H4 (cell line): ENCODE measurements at regions not wholly inside any gene's neighbourhood (a gene's known extent, or its start where the extent isn't known, plus 50 kb on each side); places are given as distances from the start of the nearest gene placed in this dataset.
"Not testable (repeated sequence)": the region's sequence is repeated elsewhere in the genome, so short reads cannot be mapped to it uniquely, and the experiment has no call there.

Source experiments
- DNase-seq: peaks from one replicate; pipeline ENCODE4 v3.0.0-alpha.2; 2015; ENCODE audit warnings: low spot score

DNA sequence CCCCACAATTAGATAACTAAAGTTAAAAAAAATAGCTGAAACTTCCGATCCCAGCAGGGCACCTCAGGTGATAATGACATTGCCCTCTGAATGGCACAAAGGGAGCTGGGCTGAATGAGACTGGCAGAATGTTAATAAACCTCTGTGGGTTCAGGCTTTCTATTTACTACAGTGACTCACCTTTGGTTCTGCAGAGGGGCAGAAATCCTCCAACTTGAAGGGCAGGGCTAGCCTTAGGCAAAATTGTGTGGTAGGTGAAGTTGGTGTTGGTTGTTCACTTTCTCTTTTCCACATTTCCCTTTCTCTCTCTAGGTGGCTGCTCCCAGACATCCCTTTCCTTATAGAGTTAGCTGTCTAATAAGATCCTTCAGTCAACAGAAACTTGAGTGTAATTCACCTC is 625.2 kb downstream of the EPM2A start:
- DNase-seq: peak; percentile 2

DNA sequence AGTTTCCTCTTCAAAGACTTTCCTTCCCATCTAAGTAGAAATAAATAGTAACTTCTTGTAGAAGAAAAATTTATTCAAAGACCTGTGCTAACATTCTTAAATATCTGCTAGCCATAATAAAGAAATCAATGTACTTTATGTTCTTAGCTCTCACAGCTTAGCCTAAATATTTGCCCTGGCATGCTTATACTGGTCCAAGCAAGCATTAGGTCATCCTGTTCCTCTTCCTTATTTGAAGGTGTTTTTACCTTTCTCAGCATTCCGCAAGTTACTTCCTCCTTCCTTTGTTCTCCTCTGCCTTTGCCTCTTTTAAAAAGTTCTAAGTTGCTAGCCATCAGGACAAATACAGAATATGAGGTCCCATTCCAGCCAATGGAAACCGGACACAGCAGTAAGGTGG is 623.9 kb downstream of the EPM2A start:
- DNase-seq: not testable (repeated sequence)

DNA sequence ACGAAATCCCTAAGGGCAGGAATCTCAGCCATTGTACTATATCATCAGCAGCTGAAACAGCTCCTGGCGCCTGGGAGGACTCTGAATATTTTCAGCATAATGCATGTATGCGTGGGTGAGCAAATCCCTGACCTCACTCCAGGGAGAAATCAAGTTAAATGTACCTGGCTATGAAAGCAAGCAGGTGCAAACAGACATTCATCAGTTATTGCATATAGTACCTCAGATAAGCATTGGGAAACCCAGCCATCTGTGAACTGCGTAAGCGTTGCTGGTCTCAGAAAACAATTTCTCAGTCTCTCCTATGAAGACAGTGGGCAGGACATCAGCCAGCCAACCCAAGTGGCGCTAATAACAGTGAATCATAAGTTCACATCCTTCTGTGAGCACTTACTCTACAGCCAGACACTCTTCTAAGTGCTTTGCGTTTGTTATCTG is 622.6 kb downstream of the EPM2A start:
- DNase-seq: no peak

DNA sequence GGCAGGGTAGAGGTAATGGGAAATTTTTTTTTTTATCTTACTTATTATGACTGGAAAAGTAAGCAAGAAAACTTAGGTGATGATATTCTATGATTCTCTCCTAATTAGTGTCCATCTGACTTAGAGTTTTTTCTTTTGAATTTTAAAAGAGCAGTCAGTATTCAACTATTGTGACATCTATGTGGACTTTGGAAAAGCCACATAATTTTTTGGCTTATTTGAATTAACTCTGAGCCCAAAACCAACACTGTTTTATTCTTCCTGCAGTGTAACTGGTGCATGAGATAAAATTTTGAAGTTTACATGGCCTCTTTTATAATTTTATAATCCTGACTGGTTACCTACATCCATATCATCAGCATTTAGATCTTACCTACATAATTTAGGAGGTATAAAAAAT is 619.7 kb downstream of the EPM2A start:
- DNase-seq: no peak

DNA sequence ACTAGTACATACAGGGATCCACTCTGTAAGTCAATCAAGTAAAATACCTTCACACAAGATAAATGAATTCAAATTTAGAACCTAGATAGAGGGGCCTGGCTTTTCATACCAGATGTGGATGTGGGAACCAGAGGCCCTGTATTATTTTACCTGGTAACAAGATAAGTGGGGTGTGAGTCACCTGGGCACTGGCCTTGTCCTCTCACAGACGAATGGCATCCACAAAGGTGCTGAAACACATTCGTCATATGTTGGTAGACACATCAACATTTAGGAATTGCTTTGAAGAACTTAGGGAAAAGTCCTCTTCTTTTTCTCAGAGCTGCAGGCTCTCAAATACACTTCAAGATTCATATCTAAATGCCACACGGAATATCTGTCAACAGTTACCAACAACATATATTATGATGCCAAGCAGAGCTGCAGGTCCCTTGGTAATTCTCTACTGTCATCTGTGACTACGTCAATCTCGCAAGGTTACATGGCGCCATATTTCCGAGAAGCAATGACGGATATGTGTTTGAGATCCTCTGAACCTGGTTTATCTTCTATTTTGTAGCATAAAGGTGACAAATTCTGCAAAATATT is 618.6 kb downstream of the EPM2A start:
- no peak for DNase-seq

DNA sequence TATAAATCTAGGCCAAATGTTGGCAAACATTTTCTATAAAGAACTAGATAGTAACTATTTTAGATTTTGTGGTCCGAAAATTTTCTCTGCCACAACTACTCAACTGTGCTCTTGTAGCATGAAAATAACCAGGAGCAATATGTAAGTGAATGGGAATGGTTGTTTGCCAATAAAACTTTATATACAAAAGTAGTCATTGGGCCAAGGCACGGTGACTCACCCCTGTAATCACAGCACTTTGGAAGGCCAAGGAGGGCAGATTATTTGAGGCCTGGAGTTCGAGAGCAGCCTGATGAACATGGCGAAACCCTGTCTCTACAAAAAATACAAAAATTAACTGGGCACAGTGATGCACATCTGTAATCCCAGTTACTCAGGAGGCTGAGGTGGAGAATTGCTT is 617.1 kb downstream of the EPM2A start:
- no peak for DNase-seq

DNA sequence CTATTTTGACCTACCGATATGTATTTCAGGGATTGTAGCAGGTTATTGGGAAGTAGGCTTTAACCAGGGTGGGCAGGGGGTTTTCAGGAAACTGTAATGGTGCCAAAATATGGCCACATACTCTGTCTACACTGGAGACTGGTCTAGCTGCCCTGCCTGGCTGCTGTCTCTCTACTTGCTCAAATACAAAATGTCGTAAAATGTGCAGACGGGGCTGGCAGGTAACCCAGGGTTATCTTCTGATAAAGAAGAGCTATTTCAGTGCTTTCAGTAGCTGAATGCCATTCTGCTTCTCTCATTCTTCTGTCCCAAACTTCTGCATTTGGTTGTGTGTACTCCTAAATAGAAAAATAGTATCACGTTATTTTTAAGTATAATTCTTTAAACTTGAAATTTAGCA is 616.2 kb downstream of the EPM2A start:
- no peak for DNase-seq

DNA sequence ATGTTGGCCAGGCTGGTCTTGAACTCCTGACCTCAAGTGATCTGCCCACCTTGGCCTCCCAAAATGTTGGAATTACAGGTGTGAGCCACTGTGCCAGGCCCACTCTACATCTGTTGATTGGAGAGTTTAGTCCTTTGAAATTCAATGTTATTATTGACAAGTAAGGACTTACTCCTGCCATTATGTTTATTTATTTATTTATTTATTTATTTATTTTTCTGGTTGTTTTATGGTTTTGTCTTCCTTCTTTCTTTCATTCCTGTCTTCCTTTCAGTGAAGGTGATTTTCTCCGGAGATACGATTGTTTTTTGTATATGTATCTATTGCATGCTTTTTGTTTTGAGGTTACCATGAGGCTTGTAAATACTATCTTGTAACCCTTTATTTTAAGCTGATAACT is 602.6 kb downstream of the EPM2A start:
- DNase-seq: no peak

DNA sequence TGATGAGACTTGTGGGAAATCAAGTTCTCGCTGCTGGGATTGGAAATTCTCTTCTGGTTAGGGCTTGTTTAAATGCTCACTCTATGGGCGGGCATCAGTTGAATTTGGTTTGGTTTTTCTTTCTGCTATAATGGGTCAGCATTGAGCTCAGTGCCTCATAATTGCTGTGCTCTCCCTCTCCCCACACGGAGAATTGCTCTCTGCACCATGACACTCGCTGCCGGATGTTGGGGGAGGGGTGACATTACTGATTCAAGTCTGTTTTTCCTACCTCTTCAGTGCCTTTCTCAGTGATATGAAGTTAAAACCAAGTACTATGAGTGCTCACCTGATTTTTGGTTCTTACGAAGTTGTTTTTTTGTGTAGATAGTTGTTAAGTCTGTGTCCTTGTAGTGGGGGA is 599.6 kb downstream of the EPM2A start:
- DNase-seq: no peak

DNA sequence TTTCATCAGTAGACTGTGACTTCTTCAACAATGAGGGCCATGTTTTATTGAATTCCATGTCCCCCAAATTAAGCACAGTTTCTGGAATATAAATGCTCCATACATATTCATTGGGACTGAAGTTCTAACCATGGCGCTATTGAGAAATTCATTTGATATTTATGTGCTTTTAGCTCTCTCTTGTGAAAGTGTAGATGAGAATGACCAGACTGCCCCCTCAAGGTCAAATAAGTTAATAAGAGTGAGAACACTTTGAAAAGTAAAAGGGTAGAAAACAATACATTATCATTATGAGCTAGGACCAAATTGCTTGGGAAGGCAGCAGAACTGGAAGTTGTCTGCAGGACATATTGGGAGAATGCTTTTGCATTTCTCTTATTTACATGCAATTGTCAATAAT is 597.9 kb downstream of the EPM2A start:
- no peak for DNase-seq

DNA sequence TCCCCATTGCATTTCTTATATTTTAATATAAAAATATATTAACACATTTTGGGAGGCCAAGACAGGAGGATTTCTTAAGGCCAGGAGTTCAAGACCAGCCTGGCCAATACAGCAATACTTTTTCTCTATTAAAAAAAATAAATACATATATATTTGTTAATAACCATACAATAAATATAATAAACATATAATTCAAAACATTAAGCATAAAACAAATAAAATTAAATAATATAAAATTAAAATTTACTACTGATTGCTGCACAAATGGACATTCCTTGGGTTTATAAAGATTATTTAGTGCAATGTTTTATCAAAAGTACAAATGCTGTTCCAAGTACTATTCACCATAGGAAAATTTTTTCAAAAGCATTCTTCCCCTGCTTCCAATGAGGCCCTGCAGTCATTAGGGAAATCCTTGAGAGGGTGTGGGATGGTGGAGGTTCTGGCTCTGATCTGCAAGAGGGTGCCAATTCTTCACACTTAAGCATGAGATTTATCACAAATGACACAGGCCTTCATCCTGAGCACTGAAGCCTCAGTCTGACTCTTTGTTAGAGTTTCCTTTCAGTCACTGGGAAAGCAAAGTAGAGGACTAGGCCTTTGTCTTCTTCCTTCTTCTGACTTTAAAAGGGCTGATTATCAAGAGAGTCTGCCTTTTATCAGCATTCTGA is 596.7 kb downstream of the EPM2A start:
- DNase-seq: no peak

DNA sequence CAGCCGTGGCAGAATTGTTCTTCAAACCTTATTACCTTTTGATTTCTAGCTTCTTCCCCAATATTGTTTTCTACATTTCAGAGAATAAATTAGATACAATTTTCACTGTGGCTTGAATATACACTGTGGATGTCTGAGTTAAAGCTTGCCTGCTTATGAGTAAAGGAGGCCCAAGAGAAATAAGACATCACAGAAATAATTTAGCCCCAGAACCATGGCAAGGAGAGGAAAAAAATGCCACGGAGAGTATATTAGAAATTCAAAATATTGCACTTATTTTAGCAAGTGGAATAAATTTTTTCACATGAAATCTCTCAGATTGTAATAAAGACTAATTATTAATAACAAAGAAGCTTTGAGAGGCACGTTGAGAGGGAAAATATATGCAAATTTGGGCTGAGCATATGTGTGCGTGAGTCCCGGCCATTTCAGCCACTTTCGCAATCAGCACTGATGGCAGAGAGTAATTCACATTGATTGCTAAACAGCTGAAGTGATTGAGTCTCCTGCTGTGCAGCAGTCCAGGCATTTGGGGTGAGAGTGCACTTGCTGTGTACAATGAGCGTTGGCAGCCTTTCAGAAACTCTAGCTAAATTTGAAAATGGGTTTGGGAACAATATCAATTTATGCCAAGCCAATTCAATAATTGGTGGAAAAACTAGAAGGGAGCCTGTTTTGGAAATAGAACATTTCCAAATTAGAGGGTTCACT is 596.0 kb downstream of the EPM2A start:
- no peak for DNase-seq

DNA sequence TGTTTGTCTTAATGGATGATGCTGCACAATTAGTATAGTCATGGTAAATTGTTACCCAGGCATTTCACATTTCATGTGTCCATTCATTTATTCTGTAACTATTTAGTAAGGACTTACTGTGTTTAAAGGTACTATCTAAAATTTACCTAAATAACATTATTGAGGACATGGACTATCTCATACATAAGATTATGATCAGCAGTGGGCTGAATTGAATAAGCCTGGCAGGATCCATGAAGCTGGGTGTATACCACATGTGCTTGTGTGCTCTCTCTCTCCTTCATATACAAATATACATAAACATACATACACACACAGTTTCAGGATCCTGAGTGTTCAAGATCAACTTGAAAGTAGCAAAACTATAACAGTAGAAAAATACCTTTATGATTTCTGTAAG is 595.4 kb downstream of the EPM2A start:
- no peak for DNase-seq

DNA sequence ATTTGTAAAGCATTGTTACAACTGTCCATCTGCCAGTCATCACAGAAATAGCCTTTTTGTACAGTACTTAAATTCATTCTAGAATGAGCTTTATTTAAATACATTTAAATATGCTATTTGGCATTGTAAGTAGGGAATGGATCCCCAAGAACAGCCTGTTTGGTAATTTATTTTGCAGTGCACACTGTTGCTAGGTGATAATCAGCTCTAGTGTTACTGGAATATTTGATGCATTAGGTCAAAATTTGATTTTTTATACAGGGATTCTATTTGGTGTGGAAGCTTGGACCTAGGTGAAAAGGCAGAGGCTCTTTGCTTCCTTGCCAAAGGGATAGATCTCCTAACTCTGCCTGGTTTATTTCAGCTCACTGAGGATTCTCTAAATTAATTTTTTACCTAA is 593.7 kb downstream of the EPM2A start:
- no peak for DNase-seq

DNA sequence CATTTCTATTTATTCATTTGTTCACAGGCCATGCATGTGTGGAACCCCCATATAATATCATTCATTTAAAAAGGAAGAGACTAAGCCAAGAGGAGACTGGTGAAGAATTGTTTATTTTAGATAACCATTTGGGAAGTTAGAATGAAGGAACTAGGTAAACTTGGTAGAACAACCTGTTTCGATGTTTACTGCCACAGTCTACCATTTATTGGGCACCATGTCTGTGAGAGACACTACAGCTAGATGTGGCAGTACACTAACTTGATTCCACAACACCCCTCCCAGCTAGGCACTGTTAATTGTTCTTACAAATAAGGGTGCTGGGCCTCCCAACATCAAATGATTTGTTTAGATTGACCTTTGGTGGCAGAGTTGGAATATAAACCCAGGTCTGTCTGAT is 592.4 kb downstream of the EPM2A start:
- no peak for DNase-seq

DNA sequence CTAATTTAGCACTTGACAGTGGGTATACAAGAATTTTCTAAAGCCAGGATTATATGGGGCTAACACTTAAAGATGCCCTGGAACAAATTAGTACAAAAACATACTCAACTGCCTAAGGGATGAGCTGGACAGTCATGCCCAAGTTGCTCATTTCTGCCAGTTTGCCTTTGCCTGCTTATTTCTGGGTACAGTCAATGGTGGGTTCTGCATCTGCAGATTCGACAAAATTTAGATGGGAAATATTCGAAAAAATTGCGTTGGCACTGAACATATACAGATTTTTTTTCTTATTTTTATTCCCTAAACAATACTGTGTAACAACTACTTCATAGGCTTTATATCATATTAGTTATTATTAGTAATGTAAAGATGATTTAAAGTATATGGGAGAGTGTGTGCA is 591.9 kb downstream of the EPM2A start:
- DNase-seq: no peak

DNA sequence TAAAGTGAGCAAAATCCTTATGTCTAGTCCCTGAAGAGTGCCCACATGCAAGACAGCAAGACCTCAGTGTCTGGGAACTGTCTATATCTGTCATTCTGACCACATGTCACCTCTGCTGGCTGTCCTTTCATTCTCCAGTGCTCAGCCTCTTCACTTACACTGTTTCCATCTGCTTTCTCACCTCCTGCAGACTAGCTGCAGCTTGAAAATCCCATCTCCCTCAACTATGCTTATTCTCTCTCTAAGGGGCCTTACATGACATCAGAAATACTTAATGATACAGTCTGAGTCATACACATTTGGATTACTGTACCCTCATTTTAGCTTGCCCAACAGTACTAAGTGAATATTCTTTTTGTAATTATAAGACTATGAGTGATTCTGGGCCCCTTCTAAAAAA is 587.8 kb downstream of the EPM2A start:
- no peak for DNase-seq

DNA sequence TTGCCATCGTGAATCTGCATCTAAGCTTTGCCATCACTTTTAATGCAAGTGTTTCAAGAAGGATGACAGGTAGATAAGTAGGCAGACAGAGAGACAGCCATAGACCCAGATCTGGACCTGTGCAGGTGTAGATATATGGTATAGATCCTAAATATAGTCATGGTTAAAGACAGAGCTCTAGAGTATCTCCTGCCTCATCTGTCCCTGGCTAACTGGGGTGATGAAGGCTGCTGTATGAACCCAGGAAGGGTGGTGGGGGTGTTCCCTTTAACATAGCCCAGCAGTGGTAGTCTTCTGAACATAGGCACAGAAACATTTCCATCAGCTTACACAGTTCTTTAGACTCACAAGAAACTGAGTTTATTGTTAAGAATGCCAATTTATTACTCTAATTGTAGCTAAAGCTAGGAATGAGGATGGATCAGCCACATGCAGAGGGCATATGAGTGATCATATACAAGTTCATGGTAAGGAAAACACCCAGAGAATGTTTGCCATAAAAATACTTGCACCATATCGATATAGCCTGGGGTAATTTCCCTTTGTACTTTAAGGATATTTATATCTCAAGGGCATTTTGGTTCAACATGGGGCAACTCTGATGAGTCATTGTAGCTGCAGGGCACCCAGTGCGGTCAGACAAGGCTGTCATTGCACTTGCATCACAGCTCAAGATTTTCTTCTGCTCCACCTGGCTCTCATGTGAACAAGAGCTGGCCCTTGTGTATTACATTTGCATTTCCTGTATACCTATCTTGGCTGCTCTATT is 587.2 kb downstream of the EPM2A start:
- DNase-seq: peak; percentile 75

DNA sequence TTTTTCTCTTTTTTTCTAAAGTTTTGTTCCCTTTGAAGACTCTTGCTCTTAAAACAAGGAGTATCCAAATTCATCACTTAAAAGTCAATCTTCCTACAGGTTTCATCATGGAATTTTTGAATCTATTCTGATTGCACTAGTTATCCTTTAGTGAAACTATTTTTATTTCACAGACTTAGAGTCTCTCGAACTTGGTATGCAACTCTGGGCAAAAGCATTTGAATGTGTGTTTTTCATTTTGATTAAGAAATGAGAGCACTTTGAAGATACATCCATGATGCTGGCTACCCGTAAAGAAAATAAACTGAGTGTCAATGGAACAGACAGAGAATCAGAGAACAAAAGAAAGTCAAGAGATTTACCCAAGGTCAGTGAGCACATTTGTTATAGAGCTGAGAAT is 586.5 kb downstream of the EPM2A start:
- no peak for DNase-seq

DNA sequence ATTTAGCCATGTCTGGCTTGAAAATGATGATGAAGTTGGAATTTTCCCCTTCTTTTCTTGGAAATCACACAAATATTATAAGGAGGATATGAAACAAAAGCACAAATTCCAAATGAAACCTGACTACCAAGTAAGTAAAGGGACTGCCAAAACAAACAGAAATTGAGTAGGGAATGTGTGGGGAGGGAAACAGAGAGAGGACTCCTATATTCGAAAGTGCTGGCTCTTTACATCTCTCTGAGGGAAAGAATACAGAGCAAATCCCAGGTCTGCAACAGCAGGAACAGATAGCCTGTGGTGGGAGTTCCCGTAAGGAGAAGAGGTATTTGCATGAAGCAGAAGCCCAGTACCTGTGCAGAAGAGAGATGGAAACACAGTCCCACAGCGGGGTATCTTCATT is 583.7 kb downstream of the EPM2A start:
- no peak for DNase-seq

DNA sequence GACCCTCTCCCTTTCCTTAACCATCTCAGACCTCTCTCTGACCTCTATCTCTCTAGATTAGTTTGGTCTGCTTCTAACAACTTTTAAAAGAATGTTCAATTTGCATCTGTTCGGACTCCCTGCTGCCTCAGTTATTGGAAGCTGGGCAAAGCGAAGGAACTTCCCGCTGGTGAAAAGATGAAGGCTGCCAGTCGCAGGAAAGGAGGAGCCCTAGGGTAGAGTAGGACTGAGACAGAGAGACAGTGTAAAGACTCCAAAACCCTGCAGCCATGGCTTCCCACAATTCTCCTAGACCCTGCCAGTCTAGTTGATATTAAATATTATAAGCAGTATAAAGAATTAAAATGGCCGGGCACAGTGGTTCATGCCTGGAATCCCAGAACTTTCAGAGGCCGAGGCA is 581.8 kb downstream of the EPM2A start:
- DNase-seq: no peak

DNA sequence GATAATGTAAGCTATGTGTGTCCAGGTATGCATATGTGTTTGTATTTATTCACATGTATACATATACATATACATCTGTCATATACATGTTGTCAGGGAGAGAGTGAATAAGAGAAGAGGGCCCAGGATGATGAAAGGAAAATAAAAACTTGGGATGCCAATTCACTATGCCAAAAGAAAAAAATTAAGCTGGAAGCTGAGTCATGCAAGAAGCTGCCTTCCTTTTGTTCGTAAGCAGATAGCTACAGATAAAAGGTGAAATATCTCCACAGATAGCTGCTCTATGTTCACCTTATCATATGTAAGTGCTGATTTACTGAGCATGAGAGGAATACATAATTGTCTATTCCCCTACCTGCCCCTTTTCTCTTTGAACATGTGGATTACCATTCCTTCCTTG is 579.9 kb downstream of the EPM2A start:
- no peak for DNase-seq
